A549 (cell line): ENCODE measurements at regions not wholly inside any gene's neighbourhood (a gene's known extent, or its start where the extent isn't known, plus 50 kb on each side); places are given as distances from the start of the nearest gene placed in this dataset.

Experiments
- ATAC-seq, 2 experiments: fragments of 200-7000 bp in 1 of 2; fragments of >200 bp in 1 of 2; cut with Nextera tagmentation in 1 of 2; cut with Tn5 transposase in 1 of 2; 3 replicates each; pipeline versions ENCODE4 v1.8.0 to v1.9.1; 2018 to 2020; ENCODE audit warnings: mild to moderate bottlenecking in 1 of 2, moderate library complexity in 1 of 2
- CTCF ChIA-PET: fragments of 300-600 bp; sonication (Branson Sonifier 250); formaldehyde crosslinking; extraction: SDS; loops from one replicate; lab custom pipeline; 2021; ENCODE audit warnings: antibody characterized with exemption, inconsistent platforms; lab: Yijun Ruan, JAX
- POLR2A ChIA-PET: fragments of 350-600 bp; formaldehyde crosslinking; extraction: SDS; loops from one replicate; lab custom pipeline; 2021; ENCODE audit warnings: antibody characterized with exemption, inconsistent platforms; lab: Yijun Ruan, JAX
- DNase-seq, 2 experiments: peaks; one replicate each; pipeline versions ENCODE4 v3.0.0 to v3.0.0-alpha.2; 2011 to 2016; ENCODE audit warnings: low read depth in 1 of 2, low spot score in 1 of 2
- FAIRE-seq: peaks from 2 replicates; lab custom pipeline; 2011; peaks lifted over from hg19 to GRCh38; lab: Jason Lieb, UNC
- H3K27ac ChIP-seq, 2 experiments: fragments of >200 bp; sonication (Bioruptor Twin); formaldehyde crosslinking; 3 replicates each; pipeline ENCODE4 v1.5.1; 2016 to 2017
- H3K4me1 ChIP-seq: fragments of >200 bp; sonication (Bioruptor Twin); formaldehyde crosslinking; 3 replicates; pipeline ENCODE4 v1.6.1; 2016
- H3K4me2 ChIP-seq: fragments of >200 bp; sonication (Bioruptor Twin); formaldehyde crosslinking; 3 replicates; pipeline ENCODE4 v1.6.1; 2016
- H3K4me3 ChIP-seq: fragments of >200 bp; sonication (Bioruptor Twin); formaldehyde crosslinking; 3 replicates; pipeline ENCODE4 v1.5.1; 2016
- H3K9me3 ChIP-seq: fragments of >200 bp; sonication (Bioruptor Twin); formaldehyde crosslinking; 3 replicates; pipeline ENCODE4 v1.6.1; 2016
- BHLHE40 ChIP-seq: IDR thresholded peaks from 2 replicates; pipeline ENCODE4 v1.6.1; 2012; ENCODE audit warnings: low read depth, low read length, inconsistent platforms
- CBX8 ChIP-seq: fragments of 200-600 bp; sonication (generic); IDR thresholded peaks from 2 replicates; pipeline ENCODE4 v1.6.1; 2016
- CEBPB ChIP-seq, 2 experiments: fragments of >200 bp in 1 of 2; sonication (Bioruptor Twin) in 1 of 2; formaldehyde crosslinking in 1 of 2; IDR thresholded peaks; 2 replicates each; pipeline ENCODE4 v1.6.1; 2012 to 2016
- CHD4 ChIP-seq: fragments of 200-600 bp; sonication (generic); IDR thresholded peaks from 2 replicates; pipeline ENCODE4 v1.6.1; 2016; ENCODE audit warnings: antibody characterized with exemption, mild to moderate bottlenecking, borderline replicate concordance
- EHF ChIP-seq: fragments of 250-450 bp; sonication (Bioruptor Pico); IDR thresholded peaks from 2 replicates; pipeline ENCODE4 v1.5.0; 2020; ENCODE audit warnings: mild to moderate bottlenecking
- ESRRA ChIP-seq: fragments of 150-350 bp; IDR thresholded peaks from 2 replicates; pipeline ENCODE4 v1.6.1; 2014; ENCODE audit warnings: mild to moderate bottlenecking, low read length, borderline replicate concordance
- FOSB ChIP-seq: fragments of 250-450 bp; sonication (Bioruptor Pico); IDR thresholded peaks from 2 replicates; pipeline ENCODE4 v1.5.0; 2020; ENCODE audit warnings: mild to moderate bottlenecking, moderate library complexity
- FOSL2 ChIP-seq, 2 experiments: fragments of 450-650 bp in 1 of 2; fragments of >200 bp in 1 of 2; sonication (Bioruptor Twin) in 1 of 2; formaldehyde crosslinking; IDR thresholded peaks; 2 replicates each; pipeline versions ENCODE4 v1.5.0 to v1.6.1; 2016 to 2020; ENCODE audit warnings: mild to moderate bottlenecking in 1 of 2, moderate library complexity in 1 of 2
- HDAC2 ChIP-seq: fragments of 200-600 bp; sonication (generic); IDR thresholded peaks from 2 replicates; pipeline ENCODE4 v1.6.1; 2016
- HEYL ChIP-seq: fragments of 250-450 bp; sonication (Bioruptor Pico); IDR thresholded peaks from 2 replicates; pipeline ENCODE4 v1.8.0; 2021; ENCODE audit warnings: mild to moderate bottlenecking, moderate library complexity
- HMGXB4 ChIP-seq: fragments of 250-450 bp; sonication (Bioruptor Pico); IDR thresholded peaks from 2 replicates; pipeline ENCODE4 v1.5.0; 2021; ENCODE audit warnings: mild to moderate bottlenecking, moderate library complexity, borderline replicate concordance
- HOXA7 ChIP-seq: fragments of 250-450 bp; sonication (Bioruptor Pico); IDR thresholded peaks from 2 replicates; pipeline ENCODE4 v1.5.0; 2020; ENCODE audit warnings: mild to moderate bottlenecking, moderate library complexity
- MYC ChIP-seq: IDR thresholded peaks from 2 replicates; pipeline ENCODE4 v1.6.1; 2012; ENCODE audit warnings: mild to moderate bottlenecking, inconsistent platforms, low read length, improper control_type of control experiment, borderline replicate concordance
- NFE2L2 ChIP-seq: fragments of 150-350 bp; conservative IDR thresholded peaks from 2 replicates; pipeline ENCODE4 v1.6.1; 2014; ENCODE audit warnings: low read length
- POLR2A ChIP-seq: IDR thresholded peaks from 2 replicates; pipeline ENCODE4 v1.6.1; 2012; ENCODE audit warnings: mild to moderate bottlenecking, low read length
- RAD21 ChIP-seq, 2 experiments: fragments of >200 bp in 1 of 2; sonication (Bioruptor Twin) in 1 of 2; formaldehyde crosslinking in 1 of 2; IDR thresholded peaks in 1 of 2; conservative IDR thresholded peaks in 1 of 2; 2 replicates in 1 of 2; 3 replicates in 1 of 2; pipeline ENCODE4 v1.6.1; 2012 to 2018; ENCODE audit warnings: inconsistent platforms in 1 of 2
- RARB ChIP-seq: fragments of 250-450 bp; sonication (Bioruptor Pico); IDR thresholded peaks from 2 replicates; pipeline ENCODE4 v1.8.0; 2021; ENCODE audit warnings: mild to moderate bottlenecking, moderate library complexity
- RFX5 ChIP-seq: fragments of 450-650 bp; IDR thresholded peaks from 2 replicates; pipeline ENCODE4 v1.7.1; 2014; ENCODE audit warnings: antibody characterized with exemption, mild to moderate bottlenecking, moderate library complexity
- SMC3 ChIP-seq: fragments of >200 bp; sonication (Bioruptor Twin); formaldehyde crosslinking; IDR thresholded peaks from 3 replicates; pipeline ENCODE4 v1.6.1; 2018; ENCODE audit warnings: inconsistent platforms
- SREBF2 ChIP-seq: fragments of 450-650 bp; IDR thresholded peaks from 2 replicates; pipeline ENCODE4 v1.6.1; 2014; ENCODE audit warnings: mild to moderate bottlenecking, moderate library complexity
- TFCP2L1 ChIP-seq: fragments of 250-450 bp; sonication (Bioruptor Pico); IDR thresholded peaks from 2 replicates; pipeline ENCODE4 v1.5.0; 2021; ENCODE audit warnings: mild to moderate bottlenecking
- TP53 ChIP-seq: fragments of 250-450 bp; sonication (Bioruptor Pico); IDR thresholded peaks from 2 replicates; pipeline ENCODE4 v1.5.0; 2021; ENCODE audit warnings: mild to moderate bottlenecking, moderate library complexity
- ZC3H11A ChIP-seq: fragments of 450-650 bp; IDR thresholded peaks from 2 replicates; pipeline ENCODE4 v1.6.1; 2014; ENCODE audit warnings: antibody characterized with exemption, mild to moderate bottlenecking
- ZSCAN20 ChIP-seq: fragments of 250-450 bp; sonication (Bioruptor Pico); IDR thresholded peaks from 2 replicates; pipeline ENCODE4 v1.8.0; 2022; ENCODE audit warnings: mild to moderate bottlenecking, moderate library complexity
- WGBS: methylation state at CpG from one replicate; pipeline ENCODE4 v1.1.6; 2017; ENCODE audit errors: missing lambda C conversion rate; 5-methylcytosine and 5-hydroxymethylcytosine counted together
- TF ChIP-seq, protein P1 (sequence below): fragments of >200 bp; sonication (Bioruptor Twin); formaldehyde crosslinking; IDR thresholded peaks from 2 replicates; pipeline ENCODE4 v1.6.1; 2016

- H3K4me2 ChIP-seq: no peak overlapping the region
- no peak for FAIRE-seq
- no peaks in the 10 kb centered on the region; the same call in 2 of the 3 replicates for H3K9me3 ChIP-seq
- no peak for ATAC-seq
- CTCF ChIA-PET: interaction anchor here (0.6 kb wide), 1 partner anchor 66 kb away, joined by 4 read pairs; no protein-coding TSS in a partner anchor
- peaks cover 2% of the 10 kb centered on the region; the same call in 1 of the 3 replicates for H3K4me1 ChIP-seq
- TF ChIP-seq TP53 (CRISPR knock-in tag) (no peak), MYC (no peak), SMC3 (no peak), RFX5 (no peak), HDAC2 (no peak), CBX8 (no peak), ZC3H11A (no peak), HMGXB4 (CRISPR knock-in tag) (no peak), POLR2A (no peak), HOXA7 (CRISPR knock-in tag) (no peak), EHF (CRISPR knock-in tag) (no peak), CHD4 (no peak)
- TF ChIP-seq, protein P1, sequence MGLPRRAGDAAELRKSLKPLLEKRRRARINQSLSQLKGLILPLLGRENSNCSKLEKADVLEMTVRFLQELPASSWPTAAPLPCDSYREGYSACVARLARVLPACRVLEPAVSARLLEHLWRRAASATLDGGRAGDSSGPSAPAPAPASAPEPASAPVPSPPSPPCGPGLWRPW: no peak
- H3K4me3 ChIP-seq: no peak overlapping the region
- no peak overlapping the region for H3K27ac ChIP-seq
- DNase-seq: no peak
- POLR2A ChIA-PET: no interaction called here
- WGBS: 47% methylated on average over 4 of the region's 4 CpGs
These were observed 82.2 kb downstream of the NIBAN1 start for GRCh38 chr1:184892116-184892515.

DNA sequence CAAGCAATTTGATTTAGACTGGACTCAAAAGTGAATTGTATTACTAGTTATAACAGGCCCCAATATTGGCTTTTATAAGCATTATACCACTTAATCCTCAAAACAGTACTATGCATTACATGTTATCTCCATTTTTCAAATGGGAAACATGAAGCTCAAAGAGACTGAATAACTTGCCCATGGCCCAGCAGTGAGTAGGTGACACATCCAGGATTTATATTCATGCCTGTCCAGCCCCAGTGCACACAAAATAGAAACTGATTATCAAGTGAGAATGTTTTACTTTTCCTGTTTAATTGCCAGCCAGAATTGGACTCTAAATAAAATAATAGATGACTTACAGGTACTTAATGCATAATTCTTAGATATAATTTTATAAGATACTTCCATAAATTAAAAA lies 82.9 kb downstream of the NIBAN1 start:
- DNase-seq (no peak), FAIRE-seq (no peak), ATAC-seq (no peak)
- Histone ChIP-seq H3K27ac (no peak overlapping the region), H3K4me3 (no peak overlapping the region), H3K9me3 (no peaks in the 10 kb centered on the region), H3K4me1 (peaks cover 2% of the 10 kb centered on the region; the same call in 1 of the 3 replicates), H3K4me2 (no peak overlapping the region)
- CTCF ChIA-PET: no interaction called here
- POLR2A ChIA-PET: no interaction called here
- TF ChIP-seq RARB (CRISPR knock-in tag) (no peak), HDAC2 (no peak), CEBPB (IDR thresholded peaks at IDR 0.05) (no peak), NFE2L2 (no peak)
- TF ChIP-seq, protein P1: no peak

GRCh38 chr1:184890539-184890973 lies 83.8 kb downstream of the NIBAN1 start:
- CTCF ChIA-PET: interaction anchor here (1.4 kb wide), 1 partner anchor 68 kb away, joined by 3 read pairs; no protein-coding TSS in a partner anchor
- Histone ChIP-seq H3K27ac (no peak overlapping the region), H3K4me3 (no peak overlapping the region), H3K9me3 (no peaks in the 10 kb centered on the region), H3K4me2 (no peak overlapping the region), H3K4me1 (peaks cover 2% of the 10 kb centered on the region; the same call in 1 of the 3 replicates)
- ATAC-seq: no peak
- no peak for DNase-seq
- TF ChIP-seq FOSL2 (IDR thresholded peaks at IDR 0.05): no peak
- TF ChIP-seq FOSL2 (CRISPR knock-in tag; IDR thresholded peaks at IDR 0.05): no peak
- TF ChIP-seq FOSB (CRISPR knock-in tag): no peak
- TF ChIP-seq CBX8: no peak
- no peak for TF ChIP-seq HEYL (CRISPR knock-in tag)
- TF ChIP-seq SREBF2: no peak
- no peak for TF ChIP-seq TFCP2L1
- no peak for TF ChIP-seq NFE2L2
- TF ChIP-seq SMC3: no peak
- no peak for TF ChIP-seq RAD21 (conservative IDR thresholded peaks at IDR 0.05 in 1 of 2, IDR thresholded peaks at IDR 0.05 in 1 of 2)
- TF ChIP-seq ESRRA: no peak
- no peak for TF ChIP-seq HDAC2
- no peak for TF ChIP-seq ZSCAN20
- no peak for TF ChIP-seq BHLHE40
- no peak for FAIRE-seq
- POLR2A ChIA-PET: no interaction called here
- WGBS: 54% methylated on average over 3 of the region's 3 CpGs
